GM18511 (cell line): ENCODE measurements at regions not wholly inside any gene's neighbourhood (a gene's known extent, or its start where the extent isn't known, plus 50 kb on each side); places are given as distances from the start of the nearest gene placed in this dataset.

Experiments
- ATAC-seq: cut with Tn5 transposase; IDR thresholded peaks from one replicate; pipeline ENCODE4 v1.9.1; 2021; ENCODE audit warnings: mild to moderate bottlenecking, moderate library complexity; ENCODE audit not compliant: unreplicated experiment

- no peak for ATAC-seq
Observed at GRCh38 chr9:26418480-26418879, 474.1 kb downstream of the CAAP1 start.

- ATAC-seq = no peak
Observed at GRCh38 chr9:26415528-26415927, 477.1 kb downstream of the CAAP1 start.

- ATAC-seq = no peak
Observed at GRCh38 chr9:26413611-26414010, 479.0 kb downstream of the CAAP1 start.

- ATAC-seq = no peak
Observed at GRCh38 chr9:26412446-26412845, 480.2 kb downstream of the CAAP1 start.

- ATAC-seq = no peak
Observed at GRCh38 chr9:26406676-26407075, 485.9 kb downstream of the CAAP1 start.

- no peak for ATAC-seq
Observed at GRCh38 chr9:26399556-26399955, 493.0 kb downstream of the CAAP1 start.

- no peak for ATAC-seq
Observed at GRCh38 chr9:26394025-26394424, 498.6 kb downstream of the CAAP1 start.

- ATAC-seq = no peak
Observed at GRCh38 chr9:26392639-26393038, 500.0 kb downstream of the CAAP1 start.

- no peak for ATAC-seq
Observed at GRCh38 chr9:26391036-26391435, 501.6 kb downstream of the CAAP1 start.

GRCh38 chr9:26375448-26375847, 517.2 kb downstream of the CAAP1 start:
- ATAC-seq = no peak

- ATAC-seq = no peak
Observed at GRCh38 chr9:26373616-26374015, 519.0 kb downstream of the CAAP1 start.

- ATAC-seq = no peak
Observed at GRCh38 chr9:26371236-26371635, 521.4 kb downstream of the CAAP1 start.

- no peak for ATAC-seq
Observed at GRCh38 chr9:26369093-26369492, 523.5 kb downstream of the CAAP1 start.

- ATAC-seq = no peak
Observed at GRCh38 chr9:26368241-26368640, 524.4 kb downstream of the CAAP1 start.

GRCh38 chr9:26361010-26361409, 531.6 kb downstream of the CAAP1 start:
- no peak for ATAC-seq

- no peak for ATAC-seq
Observed at GRCh38 chr9:26358836-26359235, 533.8 kb downstream of the CAAP1 start.

- ATAC-seq = no peak
Observed at GRCh38 chr9:26357803-26358344, 534.7 kb downstream of the CAAP1 start.

- no peak for ATAC-seq
Observed at GRCh38 chr9:26356491-26356890, 536.1 kb downstream of the CAAP1 start.

GRCh38 chr9:26346942-26347477, 545.6 kb downstream of the CAAP1 start:
- ATAC-seq = no peak

GRCh38 chr9:26341545-26341944, 551.1 kb downstream of the CAAP1 start:
- no peak for ATAC-seq

GRCh38 chr9:26339796-26340195, 552.8 kb downstream of the CAAP1 start:
- no peak for ATAC-seq

- ATAC-seq = no peak
Observed at GRCh38 chr9:26335116-26335515, 557.5 kb downstream of the CAAP1 start.

GRCh38 chr9:26334706-26335105, 557.9 kb downstream of the CAAP1 start:
- no peak for ATAC-seq
